Superior temporal gyrus (tissue), 1 donor: ENCODE measurements at regions not wholly inside any gene's neighbourhood (a gene's known extent, or its start where the extent isn't known, plus 50 kb on each side); places are given as distances from the start of the nearest gene placed in this dataset.
"Not testable (repeated sequence)": the region's sequence is repeated elsewhere in the genome, so short reads cannot be mapped to it uniquely, and the experiment has no call there.

Source experiments
- DNase-seq: peaks from one replicate; pipeline ENCODE4 v3.0.0-alpha.2; 2016; ENCODE audit errors: extremely low spot score

GRCh38 chr5:110248921-110249320 is 477.6 kb downstream of the TMEM232 start:
- DNase-seq: no peak

- no peak for DNase-seq
These were observed 476.1 kb downstream of the TMEM232 start for GRCh38 chr5:110250355-110250754.

- no peak for DNase-seq
These were observed 475.7 kb downstream of the TMEM232 start for GRCh38 chr5:110250755-110251154.

- DNase-seq: no peak
These were observed 475.1 kb downstream of the TMEM232 start for GRCh38 chr5:110251366-110251765.

- DNase-seq: no peak
These were observed 471.3 kb downstream of the TMEM232 start for GRCh38 chr5:110255194-110255593.

GRCh38 chr5:110256298-110256697 is 470.2 kb downstream of the TMEM232 start:
- no peak for DNase-seq

GRCh38 chr5:110257971-110258370 is 468.5 kb downstream of the TMEM232 start:
- no peak for DNase-seq

- DNase-seq: no peak
These were observed 467.8 kb downstream of the TMEM232 start for GRCh38 chr5:110258460-110259216.

GRCh38 chr5:110262749-110263148 is 463.7 kb downstream of the TMEM232 start:
- DNase-seq: no peak

- DNase-seq: no peak
These were observed 461.8 kb downstream of the TMEM232 start for GRCh38 chr5:110264661-110265060.

GRCh38 chr5:110265162-110265561 is 461.3 kb downstream of the TMEM232 start:
- DNase-seq: no peak

GRCh38 chr5:110267714-110268113 is 458.8 kb downstream of the TMEM232 start:
- no peak for DNase-seq

GRCh38 chr5:110268283-110268682 is 458.2 kb downstream of the TMEM232 start:
- DNase-seq: no peak

- no peak for DNase-seq
These were observed 457.5 kb downstream of the TMEM232 start for GRCh38 chr5:110268985-110269384.

GRCh38 chr5:110269478-110270142 is 456.9 kb downstream of the TMEM232 start:
- DNase-seq: no peak

- no peak for DNase-seq
These were observed 450.6 kb downstream of the TMEM232 start for GRCh38 chr5:110275878-110276277.

- DNase-seq: not testable (repeated sequence)
These were observed 448.0 kb downstream of the TMEM232 start for GRCh38 chr5:110278449-110278848.

GRCh38 chr5:110284121-110284520 is 442.4 kb downstream of the TMEM232 start:
- not testable (repeated sequence) for DNase-seq

- no peak for DNase-seq
These were observed 437.5 kb downstream of the TMEM232 start for GRCh38 chr5:110288766-110289511.

GRCh38 chr5:110289512-110289810 is 437.0 kb downstream of the TMEM232 start:
- no peak for DNase-seq

- no peak for DNase-seq
These were observed 435.9 kb downstream of the TMEM232 start for GRCh38 chr5:110290542-110290941.

GRCh38 chr5:110294281-110294680 is 432.2 kb downstream of the TMEM232 start:
- no peak for DNase-seq

- DNase-seq: no peak
These were observed 429.3 kb downstream of the TMEM232 start for GRCh38 chr5:110297152-110297670.
